Vagina (tissue), 2 donors: ENCODE measurements at regions not wholly inside any gene's neighbourhood (a gene's known extent, or its start where the extent isn't known, plus 50 kb on each side); places are given as distances from the start of the nearest gene placed in this dataset.

Source experiments
- CTCF ChIP-seq, 3 experiments: fragments of 450-650 bp in 2 of 3; fragments of 200-600 bp in 1 of 3; sonication (generic) in 1 of 3; IDR thresholded peaks; one replicate each; pipeline ENCODE4 v1.5.1; 2017 to 2019; ENCODE audit warnings: antibody characterized with exemption in 3 of 3, mild to moderate bottlenecking in 2 of 3, moderate library complexity in 2 of 3
- POLR2A ChIP-seq, 2 donors: fragments of 450-650 bp; IDR thresholded peaks; one replicate each; pipeline ENCODE4 v1.6.1; 2017; ENCODE audit warnings: antibody characterized with exemption in 2 of 2, mild to moderate bottlenecking in 2 of 2, moderate library complexity in 2 of 2
- POLR2AphosphoS5 ChIP-seq, 2 donors: sonication (generic); formaldehyde crosslinking; IDR thresholded peaks; one replicate each; pipeline ENCODE4 v1.9.0; 2017; ENCODE audit warnings: antibody characterized with exemption in 2 of 2, mild to moderate bottlenecking in 2 of 2, low read depth in 1 of 2; ENCODE audit not compliant: insufficient read depth in 1 of 2

- TF ChIP-seq CTCF (IDR thresholded peaks at IDR 0.05) (no peak), POLR2AphosphoS5 (IDR thresholded peaks at IDR 0.05; ENCODE audit: insufficient read depth in 1 of 2, low read depth in 1 of 2) (no peak), POLR2A (IDR thresholded peaks at IDR 0.05) (no peak)
Observed at GRCh38 chr1:227424159-227424680, 105.9 kb upstream of the CDC42BPA start.
